ENCODE measurements at regions not wholly inside any gene's neighbourhood (a gene's known extent, or its start where the extent isn't known, plus 50 kb on each side); places are given as distances from the start of the nearest gene placed in this dataset.

DNA sequence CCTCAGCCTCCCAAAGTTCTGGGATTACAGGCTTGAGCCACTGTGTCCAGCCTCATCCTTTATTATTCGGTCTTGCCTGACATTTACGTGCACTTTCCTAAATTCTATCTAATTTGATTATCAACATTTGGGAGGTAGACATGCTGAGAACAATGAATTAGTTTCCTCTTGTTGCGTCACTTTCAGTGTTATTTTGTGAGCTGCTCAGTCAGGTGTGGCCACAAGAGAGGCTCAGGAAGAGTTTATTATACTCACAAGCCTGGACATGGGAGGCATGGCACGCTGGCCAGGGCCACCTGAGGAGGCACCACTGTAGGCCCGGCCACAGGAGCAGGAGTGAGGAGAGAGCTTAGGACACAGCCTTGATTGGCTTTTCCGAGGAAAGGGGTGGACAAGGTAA is 59.7 kb upstream of the RBFOX2 start:
- intact Hi-C loops (cut with DNase I; ENCODE audit: low total_unique reads): no loop called here
- Histone ChIP-seq H3K27ac (no peak overlapping the region), H3K27me3 (no peaks in the 10 kb centered on the region), H3K9me3 (no peaks in the 10 kb centered on the region), H3K4me3 (no peak overlapping the region), H3K4me1 (no peaks in the 10 kb centered on the region), H3K36me3 (no peaks in the 10 kb centered on the region)
- TF ChIP-seq POLR2AphosphoS5 (IDR thresholded peaks at IDR 0.05) (no peak), POLR2A (IDR thresholded peaks at IDR 0.05) (no peak), EP300 (IDR thresholded peaks at IDR 0.05) (no peak)
- TF ChIP-seq, protein P1, sequence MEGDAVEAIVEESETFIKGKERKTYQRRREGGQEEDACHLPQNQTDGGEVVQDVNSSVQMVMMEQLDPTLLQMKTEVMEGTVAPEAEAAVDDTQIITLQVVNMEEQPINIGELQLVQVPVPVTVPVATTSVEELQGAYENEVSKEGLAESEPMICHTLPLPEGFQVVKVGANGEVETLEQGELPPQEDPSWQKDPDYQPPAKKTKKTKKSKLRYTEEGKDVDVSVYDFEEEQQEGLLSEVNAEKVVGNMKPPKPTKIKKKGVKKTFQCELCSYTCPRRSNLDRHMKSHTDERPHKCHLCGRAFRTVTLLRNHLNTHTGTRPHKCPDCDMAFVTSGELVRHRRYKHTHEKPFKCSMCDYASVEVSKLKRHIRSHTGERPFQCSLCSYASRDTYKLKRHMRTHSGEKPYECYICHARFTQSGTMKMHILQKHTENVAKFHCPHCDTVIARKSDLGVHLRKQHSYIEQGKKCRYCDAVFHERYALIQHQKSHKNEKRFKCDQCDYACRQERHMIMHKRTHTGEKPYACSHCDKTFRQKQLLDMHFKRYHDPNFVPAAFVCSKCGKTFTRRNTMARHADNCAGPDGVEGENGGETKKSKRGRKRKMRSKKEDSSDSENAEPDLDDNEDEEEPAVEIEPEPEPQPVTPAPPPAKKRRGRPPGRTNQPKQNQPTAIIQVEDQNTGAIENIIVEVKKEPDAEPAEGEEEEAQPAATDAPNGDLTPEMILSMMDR (IDR thresholded peaks at IDR 0.05): no peak
- WGBS, 5 donors: 82 to 94% (median 90%) methylated on average over 6 of the region's 6 CpGs
- no peak for DNase-seq

DNA sequence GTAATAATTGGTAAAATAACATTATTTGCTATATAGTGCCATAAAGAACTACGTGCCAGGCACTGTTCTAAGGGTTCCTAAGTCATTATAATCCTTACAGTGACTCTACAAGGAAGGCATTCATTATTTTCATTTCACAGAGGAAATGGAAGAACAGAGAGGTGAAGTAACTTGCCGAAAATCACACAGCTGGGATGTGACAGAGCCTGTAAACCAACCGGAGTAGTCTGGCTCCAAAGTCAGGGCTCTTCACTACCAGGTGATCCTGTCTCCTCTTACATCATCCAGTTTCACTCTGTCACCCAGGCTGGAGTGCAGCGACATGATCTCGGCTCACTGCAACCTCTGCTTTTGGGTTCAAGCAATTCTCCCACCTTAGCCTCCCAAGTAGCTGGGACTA is 59.2 kb upstream of the RBFOX2 start:
- DNase-seq: no peak
- Histone ChIP-seq H3K9me3 (no peaks in the 10 kb centered on the region), H3K4me1 (no peaks in the 10 kb centered on the region), H3K27me3 (no peaks in the 10 kb centered on the region), H3K36me3 (no peaks in the 10 kb centered on the region), H3K27ac (no peak overlapping the region), H3K4me3 (no peak overlapping the region)
- intact Hi-C loops (cut with DNase I; ENCODE audit: low total_unique reads): no loop called here
- TF ChIP-seq POLR2AphosphoS5 (IDR thresholded peaks at IDR 0.05) (no peak), EP300 (IDR thresholded peaks at IDR 0.05) (no peak), POLR2A (IDR thresholded peaks at IDR 0.05) (no peak)
- TF ChIP-seq, protein P1 (IDR thresholded peaks at IDR 0.05): no peak
- WGBS, 5 donors: 92 to 97% (median 94%) methylated on average over 5 of the region's 5 CpGs

DNA sequence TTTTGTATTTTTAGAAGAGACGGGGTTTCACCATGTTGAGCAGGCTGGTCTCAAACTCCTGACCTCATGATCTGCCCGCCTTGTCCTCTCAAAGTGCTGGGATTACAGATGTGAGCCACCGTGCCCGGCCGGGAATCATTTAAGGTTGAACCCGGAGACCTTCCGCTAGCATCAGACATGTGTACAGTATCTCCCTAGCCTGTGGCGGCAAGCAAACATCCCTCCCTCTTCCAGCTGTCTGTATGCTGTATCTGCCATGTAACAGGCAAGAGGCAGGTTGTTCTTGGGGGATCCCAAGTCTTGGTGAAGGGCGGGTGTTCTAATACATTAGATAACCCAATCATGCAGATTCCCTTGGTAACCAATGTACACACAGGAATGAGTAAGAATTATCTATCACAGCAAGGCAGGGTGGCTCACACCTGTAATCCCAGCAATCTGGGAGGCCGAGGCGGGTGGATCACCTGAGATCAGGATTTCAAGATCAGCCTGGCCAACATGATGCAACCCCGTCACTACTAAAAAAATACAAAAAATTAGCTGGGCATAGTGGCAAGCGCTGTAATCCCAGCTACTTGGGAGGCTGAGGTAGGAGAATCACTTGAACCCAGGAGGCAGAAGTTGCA is 58.1 kb upstream of the RBFOX2 start:
- no peak overlapping the region for H3K27ac ChIP-seq
- H3K27me3 ChIP-seq: no peaks in the 10 kb centered on the region
- 91 to 96% (median 93%) methylated on average over 13 of the region's 13 CpGs for WGBS, 5 donors
- intact Hi-C loops (cut with DNase I; ENCODE audit: low total_unique reads): no loop called here
- no peak for DNase-seq
- H3K4me1 ChIP-seq: no peaks in the 10 kb centered on the region
- no peak overlapping the region for H3K4me3 ChIP-seq
- no peaks in the 10 kb centered on the region for H3K9me3 ChIP-seq
- H3K36me3 ChIP-seq: no peaks in the 10 kb centered on the region
- TF ChIP-seq POLR2A (IDR thresholded peaks at IDR 0.05) (no peak), POLR2AphosphoS5 (IDR thresholded peaks at IDR 0.05) (no peak), EP300 (IDR thresholded peaks at IDR 0.05) (no peak)
- TF ChIP-seq, protein P1 (IDR thresholded peaks at IDR 0.05): no peak

DNA sequence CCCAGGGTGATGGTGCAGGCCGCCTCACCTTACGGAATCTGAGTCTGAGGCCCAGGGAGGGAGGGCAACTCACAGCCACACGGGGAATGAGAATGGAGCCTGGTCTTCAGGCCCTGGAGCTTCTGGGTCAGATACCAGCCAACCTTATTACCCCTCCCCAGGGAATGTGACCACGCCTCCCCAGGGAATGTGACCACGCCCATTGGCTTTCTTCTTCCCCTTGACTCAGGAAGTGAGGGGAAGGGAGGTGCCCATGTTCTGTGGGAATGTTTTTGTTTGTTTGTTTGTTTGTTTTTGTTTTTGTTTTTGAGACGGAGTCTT is 57.5 kb upstream of the RBFOX2 start:
- no peaks in the 10 kb centered on the region for H3K27me3 ChIP-seq
- no peak for TF ChIP-seq EP300 (IDR thresholded peaks at IDR 0.05)
- TF ChIP-seq POLR2AphosphoS5 (IDR thresholded peaks at IDR 0.05): no peak
- no peak for TF ChIP-seq POLR2A (IDR thresholded peaks at IDR 0.05)
- TF ChIP-seq, protein P1 (IDR thresholded peaks at IDR 0.05): no peak
- peak in 1 of 2 donors; percentile 32 for DNase-seq
- no peaks in the 10 kb centered on the region for H3K9me3 ChIP-seq
- no peak overlapping the region for H3K27ac ChIP-seq
- H3K4me3 ChIP-seq: no peak overlapping the region
- H3K4me1 ChIP-seq: peaks cover 0 to 2% (median 0%) of the 10 kb centered on the region in 4 donors
- intact Hi-C loops (cut with DNase I; ENCODE audit: low total_unique reads): no loop called here
- no peaks in the 10 kb centered on the region for H3K36me3 ChIP-seq
- 81 to 87% (median 83%) methylated on average over 4 to 6 of the region's 6 CpGs for WGBS, 5 donors

Measured in stomach (tissue), 8 donors.